Hepatocyte (in vitro differentiated cells): ENCODE measurements at regions not wholly inside any gene's neighbourhood (a gene's known extent, or its start where the extent isn't known, plus 50 kb on each side); places are given as distances from the start of the nearest gene placed in this dataset.

Experiments
- DNase-seq: peaks from one replicate; pipeline ENCODE4 v3.0.0-alpha.2; 2016; ENCODE audit warnings: low spot score
- H2AFZ ChIP-seq: fragments of 200-600 bp; sonication (generic); 2 replicates; pipeline ENCODE4 v1.6.0; 2016; ENCODE audit warnings: antibody characterized with exemption, mild to moderate bottlenecking
- H3K27ac ChIP-seq: fragments of 200-600 bp; sonication (generic); 2 replicates; pipeline ENCODE4 v1.5.1; 2016; ENCODE audit warnings: mild to moderate bottlenecking
- H3K27me3 ChIP-seq: fragments of 200-600 bp; sonication (generic); 2 replicates; pipeline ENCODE4 v1.6.1; 2016
- H3K36me3 ChIP-seq: fragments of 200-600 bp; sonication (generic); replicated peaks from 2 replicates; pipeline ENCODE4 v1.5.1; 2016; ENCODE audit warnings: low read depth; ENCODE audit not compliant: insufficient read depth
- H3K4me1 ChIP-seq: fragments of 200-600 bp; sonication (generic); 2 replicates; pipeline ENCODE4 v1.5.1; 2016; ENCODE audit warnings: mild to moderate bottlenecking, moderate library complexity; ENCODE audit not compliant: insufficient read depth
- H3K4me2 ChIP-seq: fragments of 200-600 bp; sonication (generic); 2 replicates; pipeline ENCODE4 v1.6.0; 2016
- H3K4me3 ChIP-seq: fragments of 200-600 bp; sonication (generic); 2 replicates; pipeline ENCODE4 v1.5.1; 2016; ENCODE audit warnings: mild to moderate bottlenecking
- H3K79me2 ChIP-seq: fragments of 200-600 bp; sonication (generic); 2 replicates; pipeline ENCODE4 v1.6.0; 2017; ENCODE audit warnings: mild to moderate bottlenecking
- H3K9me2 ChIP-seq: fragments of 200-600 bp; sonication (generic); replicated peaks from 2 replicates; pipeline ENCODE4 v1.6.0; 2017; ENCODE audit warnings: mild to moderate bottlenecking; ENCODE audit not compliant: insufficient read depth
- H3K9me3 ChIP-seq: fragments of 200-600 bp; sonication (generic); 2 replicates; pipeline ENCODE4 v1.5.1; 2016; ENCODE audit warnings: low read depth, mild to moderate bottlenecking
- H4K20me1 ChIP-seq: fragments of 200-600 bp; sonication (generic); 2 replicates; pipeline ENCODE4 v1.6.0; 2016; ENCODE audit warnings: mild to moderate bottlenecking; ENCODE audit not compliant: insufficient read depth, poor library complexity, severe bottlenecking
- EZH2 ChIP-seq: fragments of 200-600 bp; sonication (generic); IDR thresholded peaks from 2 replicates; pipeline ENCODE4 v1.6.1; 2016; ENCODE audit warnings: antibody characterized with exemption, mild to moderate bottlenecking, borderline replicate concordance
- EZH2phosphoT487 ChIP-seq: fragments of 200-600 bp; sonication (generic); IDR thresholded peaks from one replicate; pipeline ENCODE4 v1.6.1; 2018; ENCODE audit warnings: antibody characterized with exemption, mild to moderate bottlenecking, low read depth, moderate library complexity; ENCODE audit not compliant: unreplicated experiment, severe bottlenecking
- WGBS: methylation state at CpG from one replicate; pipeline ENCODE4 v1.1.6; 2016; ENCODE audit warnings: low lambda C conversion rate; ENCODE audit errors: missing lambda C conversion rate; 5-methylcytosine and 5-hydroxymethylcytosine counted together
- TF ChIP-seq, protein P1 (sequence below): fragments of 200-600 bp; sonication (generic); IDR thresholded peaks from 2 replicates; pipeline ENCODE4 v1.5.1; 2016; ENCODE audit warnings: antibody characterized with exemption, mild to moderate bottlenecking; ENCODE audit not compliant: poor library complexity

DNA sequence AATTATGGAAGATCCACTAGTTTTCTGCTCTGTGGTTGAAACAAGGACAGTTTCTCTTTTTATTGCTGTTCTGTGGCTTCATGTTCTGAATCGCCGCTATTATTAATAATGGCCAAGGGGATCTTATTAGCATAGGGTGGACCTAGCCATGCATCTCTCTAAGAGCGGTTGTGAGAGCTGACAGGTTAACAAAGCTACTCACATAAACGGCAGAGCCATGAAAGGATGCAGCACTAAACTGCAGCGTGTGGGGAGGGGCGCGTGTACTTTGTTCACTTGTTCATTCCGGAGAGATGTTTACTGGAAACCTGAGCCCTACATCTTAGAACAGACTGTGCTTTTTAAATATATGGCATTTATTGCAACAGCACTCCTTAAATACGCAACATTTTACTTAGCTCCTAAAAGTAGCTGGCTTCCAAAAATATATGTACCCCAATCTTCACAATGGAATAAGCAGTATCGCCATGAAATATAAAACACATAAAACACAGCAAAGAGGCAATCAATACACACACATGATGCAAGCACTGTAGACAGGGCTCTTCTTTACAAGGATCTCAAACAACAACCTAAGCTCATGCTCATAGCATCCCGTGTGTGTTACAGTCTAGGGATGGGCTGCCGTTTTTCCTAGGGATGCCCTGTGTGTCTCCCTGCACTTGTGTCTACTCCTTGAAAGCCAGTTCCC lies 424.6 kb downstream of the MED10 start:
- no peaks in the 10 kb centered on the region for H3K36me3 ChIP-seq
- H3K79me2 ChIP-seq = no peaks in the 10 kb centered on the region
- H3K4me1 ChIP-seq = no peaks in the 10 kb centered on the region
- TF ChIP-seq EZH2 = no peak
- TF ChIP-seq, protein P1, sequence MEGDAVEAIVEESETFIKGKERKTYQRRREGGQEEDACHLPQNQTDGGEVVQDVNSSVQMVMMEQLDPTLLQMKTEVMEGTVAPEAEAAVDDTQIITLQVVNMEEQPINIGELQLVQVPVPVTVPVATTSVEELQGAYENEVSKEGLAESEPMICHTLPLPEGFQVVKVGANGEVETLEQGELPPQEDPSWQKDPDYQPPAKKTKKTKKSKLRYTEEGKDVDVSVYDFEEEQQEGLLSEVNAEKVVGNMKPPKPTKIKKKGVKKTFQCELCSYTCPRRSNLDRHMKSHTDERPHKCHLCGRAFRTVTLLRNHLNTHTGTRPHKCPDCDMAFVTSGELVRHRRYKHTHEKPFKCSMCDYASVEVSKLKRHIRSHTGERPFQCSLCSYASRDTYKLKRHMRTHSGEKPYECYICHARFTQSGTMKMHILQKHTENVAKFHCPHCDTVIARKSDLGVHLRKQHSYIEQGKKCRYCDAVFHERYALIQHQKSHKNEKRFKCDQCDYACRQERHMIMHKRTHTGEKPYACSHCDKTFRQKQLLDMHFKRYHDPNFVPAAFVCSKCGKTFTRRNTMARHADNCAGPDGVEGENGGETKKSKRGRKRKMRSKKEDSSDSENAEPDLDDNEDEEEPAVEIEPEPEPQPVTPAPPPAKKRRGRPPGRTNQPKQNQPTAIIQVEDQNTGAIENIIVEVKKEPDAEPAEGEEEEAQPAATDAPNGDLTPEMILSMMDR = no peak
- H3K27me3 ChIP-seq = peaks cover 6% of the 10 kb centered on the region
- WGBS = 79% methylated on average over 12 of the region's 12 CpGs
- no peaks in the 10 kb centered on the region for H3K9me3 ChIP-seq
- H3K4me3 ChIP-seq = no peak overlapping the region
- no peak overlapping the region for H3K27ac ChIP-seq
- peak; percentile 13 for DNase-seq
- no peaks in the 10 kb centered on the region for H4K20me1 ChIP-seq
- H3K4me2 ChIP-seq = no peak overlapping the region
- no peak overlapping the region for H2AFZ ChIP-seq
- no peaks in the 10 kb centered on the region for H3K9me2 ChIP-seq

DNA sequence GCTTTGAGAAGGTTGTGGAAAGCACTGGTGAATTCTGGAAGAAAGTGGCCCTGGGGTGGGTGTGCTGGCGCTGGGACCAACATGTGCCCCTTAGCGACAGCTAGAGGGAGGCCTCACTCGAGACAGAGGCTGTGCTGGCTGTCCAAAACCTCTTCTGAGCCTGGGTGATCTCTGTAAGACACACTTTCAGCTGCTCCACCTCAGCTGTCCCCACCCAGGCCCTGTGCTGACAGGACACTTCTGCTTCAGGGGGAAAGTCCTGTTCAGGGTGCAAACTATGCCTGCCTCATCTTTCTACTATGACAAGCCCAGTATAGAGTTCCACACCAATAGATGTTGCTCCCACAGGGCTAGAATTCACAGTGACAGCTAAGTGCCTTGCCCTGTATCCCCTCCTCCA lies 426.4 kb downstream of the MED10 start:
- no peaks in the 10 kb centered on the region for H3K9me2 ChIP-seq
- H3K36me3 ChIP-seq = no peaks in the 10 kb centered on the region
- 65% methylated on average over 3 of the region's 3 CpGs for WGBS
- no peaks in the 10 kb centered on the region for H3K79me2 ChIP-seq
- no peaks in the 10 kb centered on the region for H4K20me1 ChIP-seq
- no peak for DNase-seq
- TF ChIP-seq EZH2 = no peak
- no peak overlapping the region for H3K27ac ChIP-seq
- no peak overlapping the region for H3K4me3 ChIP-seq
- no peaks in the 10 kb centered on the region for H3K4me1 ChIP-seq
- no peak overlapping the region for H3K4me2 ChIP-seq
- H2AFZ ChIP-seq = no peak overlapping the region
- peaks cover 6% of the 10 kb centered on the region for H3K27me3 ChIP-seq
- no peaks in the 10 kb centered on the region for H3K9me3 ChIP-seq

DNA sequence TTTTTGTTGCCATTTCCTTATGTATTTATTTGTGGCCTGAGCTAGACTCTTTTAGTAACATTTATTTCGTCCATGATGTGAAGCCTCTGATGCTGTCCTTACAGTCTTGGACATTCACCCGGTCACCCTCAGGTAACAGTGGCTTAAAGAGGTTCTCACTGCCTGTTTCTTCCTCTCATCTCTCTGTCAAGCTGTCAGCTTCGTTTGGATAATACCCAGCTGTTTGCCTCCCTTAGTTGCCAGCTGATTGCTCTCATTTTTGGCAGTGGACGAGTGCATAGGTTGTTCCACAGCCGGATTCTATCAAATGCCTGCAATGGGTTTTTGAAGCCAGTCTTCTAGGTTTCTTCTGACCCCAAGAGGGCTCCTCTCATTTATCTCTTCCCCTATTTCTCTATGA lies 427.7 kb downstream of the MED10 start:
- Histone ChIP-seq H3K79me2 (no peaks in the 10 kb centered on the region), H3K27ac (no peak overlapping the region), H3K4me3 (no peak overlapping the region), H4K20me1 (no peaks in the 10 kb centered on the region), H3K36me3 (no peaks in the 10 kb centered on the region), H3K4me2 (no peak overlapping the region), H3K9me3 (no peaks in the 10 kb centered on the region), H2AFZ (no peak overlapping the region), H3K9me2 (no peaks in the 10 kb centered on the region), H3K27me3 (peaks cover 4% of the 10 kb centered on the region), H3K4me1 (no peaks in the 10 kb centered on the region)
- no peak for DNase-seq
- TF ChIP-seq, protein P1 = no peak
- TF ChIP-seq EZH2 (no peak), EZH2phosphoT487 (no peak)
- 65% methylated on average over 5 of the region's 5 CpGs for WGBS

DNA sequence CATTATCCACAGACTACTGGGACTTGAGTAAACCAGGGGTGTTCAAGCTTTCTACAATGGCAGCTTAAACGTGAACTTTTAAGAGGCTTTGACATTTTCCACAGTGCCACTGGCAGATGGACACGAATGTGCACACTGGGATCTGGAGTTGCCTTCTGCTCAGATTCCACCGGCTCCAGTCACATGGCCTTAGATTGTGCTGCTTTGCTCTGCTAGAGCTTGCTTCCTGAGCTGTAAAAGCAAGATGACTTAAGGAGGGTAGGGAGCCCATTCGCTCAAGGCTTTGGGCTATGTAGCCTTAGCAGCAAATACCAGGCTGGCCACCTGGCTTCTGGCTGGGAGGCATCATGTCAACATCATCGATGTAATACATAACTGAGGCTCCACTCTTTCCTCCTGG lies 436.9 kb downstream of the MED10 start:
- no peaks in the 10 kb centered on the region for H3K4me1 ChIP-seq
- no peak overlapping the region for H2AFZ ChIP-seq
- H4K20me1 ChIP-seq = no peaks in the 10 kb centered on the region
- no peaks in the 10 kb centered on the region for H3K9me3 ChIP-seq
- H3K4me3 ChIP-seq = no peak overlapping the region
- H3K79me2 ChIP-seq = no peaks in the 10 kb centered on the region
- no peak overlapping the region for H3K27ac ChIP-seq
- DNase-seq = no peak
- TF ChIP-seq, protein P1 = no peak
- TF ChIP-seq EZH2 = no peak
- TF ChIP-seq EZH2phosphoT487 = no peak
- no peaks in the 10 kb centered on the region for H3K9me2 ChIP-seq
- H3K27me3 ChIP-seq = no peaks in the 10 kb centered on the region
- WGBS = 79% methylated on average over 5 of the region's 5 CpGs
- no peak overlapping the region for H3K4me2 ChIP-seq
- no peaks in the 10 kb centered on the region for H3K36me3 ChIP-seq
